ENCODE measurements at regions not wholly inside any gene's neighbourhood (a gene's known extent, or its start where the extent isn't known, plus 50 kb on each side); places are given as distances from the start of the nearest gene placed in this dataset.
"Not testable (repeated sequence)": the region's sequence is repeated elsewhere in the genome, so short reads cannot be mapped to it uniquely, and the experiment has no call there.

DNA sequence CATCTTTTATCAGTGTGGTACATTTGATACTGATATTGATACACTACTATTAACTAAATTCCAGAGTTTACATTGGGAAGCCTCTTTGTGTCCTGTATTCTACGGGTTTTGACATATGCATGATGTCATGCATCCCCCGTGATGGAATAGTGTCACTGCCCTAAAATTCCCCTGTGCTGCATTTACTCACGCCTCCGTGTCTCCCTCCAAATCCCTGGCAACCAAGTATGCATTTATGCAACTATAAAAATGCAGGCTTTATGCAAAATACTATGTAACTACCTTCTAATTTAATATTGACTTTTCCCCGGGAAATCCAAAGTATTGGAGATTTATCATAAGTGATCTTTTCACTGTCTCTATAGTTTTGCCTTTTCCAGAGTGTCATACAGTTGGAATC, 453.7 kb upstream of the RUNX1 start:
- Histone ChIP-seq H3K36me3 (no peaks in the 10 kb centered on the region), H3K4me3 (no peak overlapping the region), H3K27ac (no peak overlapping the region), H3K4me1 (peaks cover 12% of the 10 kb centered on the region), H3K27me3 (no peaks in the 10 kb centered on the region), H3K9me3 (no peaks in the 10 kb centered on the region)
- ATAC-seq, result no peak
- no peak for DNase-seq
- TF ChIP-seq, protein P1, sequence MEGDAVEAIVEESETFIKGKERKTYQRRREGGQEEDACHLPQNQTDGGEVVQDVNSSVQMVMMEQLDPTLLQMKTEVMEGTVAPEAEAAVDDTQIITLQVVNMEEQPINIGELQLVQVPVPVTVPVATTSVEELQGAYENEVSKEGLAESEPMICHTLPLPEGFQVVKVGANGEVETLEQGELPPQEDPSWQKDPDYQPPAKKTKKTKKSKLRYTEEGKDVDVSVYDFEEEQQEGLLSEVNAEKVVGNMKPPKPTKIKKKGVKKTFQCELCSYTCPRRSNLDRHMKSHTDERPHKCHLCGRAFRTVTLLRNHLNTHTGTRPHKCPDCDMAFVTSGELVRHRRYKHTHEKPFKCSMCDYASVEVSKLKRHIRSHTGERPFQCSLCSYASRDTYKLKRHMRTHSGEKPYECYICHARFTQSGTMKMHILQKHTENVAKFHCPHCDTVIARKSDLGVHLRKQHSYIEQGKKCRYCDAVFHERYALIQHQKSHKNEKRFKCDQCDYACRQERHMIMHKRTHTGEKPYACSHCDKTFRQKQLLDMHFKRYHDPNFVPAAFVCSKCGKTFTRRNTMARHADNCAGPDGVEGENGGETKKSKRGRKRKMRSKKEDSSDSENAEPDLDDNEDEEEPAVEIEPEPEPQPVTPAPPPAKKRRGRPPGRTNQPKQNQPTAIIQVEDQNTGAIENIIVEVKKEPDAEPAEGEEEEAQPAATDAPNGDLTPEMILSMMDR (IDR thresholded peaks at IDR 0.05), result no peak
- intact Hi-C loops (cut with DNase I), result no loop called here

DNA sequence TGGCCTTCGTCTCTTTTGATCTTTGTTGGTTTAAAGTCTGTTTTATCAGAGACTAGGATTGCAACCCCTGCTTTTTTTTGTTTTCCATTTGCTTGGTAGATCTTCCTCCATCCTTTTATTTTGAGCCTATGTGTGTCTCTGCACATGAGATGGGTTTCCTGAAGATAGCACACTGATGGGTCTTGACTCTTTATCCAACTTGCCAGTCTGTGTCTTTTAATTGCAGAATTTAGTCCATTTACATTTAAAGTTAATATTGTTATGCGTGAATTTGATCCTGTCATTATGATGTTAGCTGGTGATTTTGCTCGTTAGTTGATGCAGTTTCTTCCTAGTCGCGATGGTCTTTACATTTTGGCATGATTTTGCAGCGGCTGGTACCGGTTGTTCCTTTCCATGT, 448.4 kb upstream of the RUNX1 start:
- H3K9me3 ChIP-seq; H3K4me3 ChIP-seq; H3K4me1 ChIP-seq; DNase-seq; H3K36me3 ChIP-seq; H3K27ac ChIP-seq; H3K27me3 ChIP-seq; ATAC-seq; intact Hi-C loops (cut with DNase I): not testable (repeated sequence)

DNA sequence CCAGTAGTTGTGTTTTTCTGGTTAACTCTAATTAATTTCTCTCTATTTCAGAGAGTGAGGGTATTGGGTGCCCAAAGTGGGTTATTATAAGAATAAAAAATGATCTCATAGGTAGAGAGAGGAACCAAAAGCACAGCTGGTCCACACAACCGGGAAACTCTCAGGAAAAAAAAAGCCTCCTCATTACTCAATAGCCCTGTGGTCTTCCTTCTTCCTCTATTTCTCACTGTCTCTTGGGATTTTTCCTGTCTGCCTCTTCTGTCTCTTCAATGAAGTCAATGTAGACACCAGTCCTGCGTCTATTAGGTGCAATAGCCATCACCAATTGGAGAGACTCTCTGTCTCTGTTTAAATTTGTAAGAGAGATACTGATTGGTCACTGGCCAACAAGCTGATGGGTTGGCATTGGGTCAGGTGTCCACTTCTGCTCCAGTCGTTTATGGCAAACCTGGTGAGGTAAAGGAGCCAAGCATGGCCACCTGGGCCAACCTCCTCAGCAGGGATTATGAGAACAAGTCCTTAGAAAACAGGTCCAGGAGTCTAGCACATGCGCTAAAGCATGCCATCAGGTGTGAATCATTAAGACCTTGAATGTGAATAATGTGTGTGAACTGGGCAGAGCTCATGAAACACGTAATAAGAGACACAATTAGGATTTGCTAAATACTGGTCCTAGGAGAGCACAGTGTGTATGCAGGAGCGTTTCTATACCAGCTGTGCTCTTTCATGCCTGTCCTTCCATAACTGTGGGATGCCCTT, 443.0 kb upstream of the RUNX1 start:
- Histone ChIP-seq H3K27ac (no peak overlapping the region), H3K4me3 (no peak overlapping the region), H3K27me3 (no peaks in the 10 kb centered on the region), H3K4me1 (no peaks in the 10 kb centered on the region), H3K36me3 (no peaks in the 10 kb centered on the region), H3K9me3 (no peaks in the 10 kb centered on the region)
- TF ChIP-seq, protein P1 (IDR thresholded peaks at IDR 0.05), result no peak
- intact Hi-C loops (cut with DNase I), result no loop called here
- ATAC-seq (peak; percentile 61), DNase-seq (no peak)

DNA sequence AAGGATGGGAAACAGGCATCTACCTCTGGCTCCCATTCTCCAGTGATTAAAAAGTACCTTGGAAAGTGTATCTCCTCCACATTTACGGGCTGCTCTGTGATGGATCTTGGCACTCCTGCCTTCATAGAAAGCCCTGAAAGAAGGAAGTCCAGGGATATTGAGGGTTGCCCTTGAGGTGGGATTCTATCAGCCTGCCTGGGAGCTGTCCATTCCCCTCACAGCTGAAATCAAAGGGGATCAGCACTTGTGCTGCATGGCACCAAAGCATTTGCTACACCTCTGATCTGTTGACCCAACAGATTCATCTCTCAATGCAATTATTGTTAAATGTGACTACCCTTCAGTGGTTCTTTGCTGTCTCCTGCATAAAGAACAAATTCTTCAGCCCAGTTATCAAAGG, 442.0 kb upstream of the RUNX1 start:
- no peaks in the 10 kb centered on the region for H3K9me3 ChIP-seq
- no peaks in the 10 kb centered on the region for H3K27me3 ChIP-seq
- TF ChIP-seq, protein P1 (IDR thresholded peaks at IDR 0.05), result no peak
- no peaks in the 10 kb centered on the region for H3K36me3 ChIP-seq
- no peaks in the 10 kb centered on the region for H3K4me1 ChIP-seq
- H3K4me3 ChIP-seq, result no peak overlapping the region
- H3K27ac ChIP-seq, result no peak overlapping the region
- no peak for ATAC-seq
- no peak for DNase-seq
- intact Hi-C loops (cut with DNase I), result no loop called here

DNA sequence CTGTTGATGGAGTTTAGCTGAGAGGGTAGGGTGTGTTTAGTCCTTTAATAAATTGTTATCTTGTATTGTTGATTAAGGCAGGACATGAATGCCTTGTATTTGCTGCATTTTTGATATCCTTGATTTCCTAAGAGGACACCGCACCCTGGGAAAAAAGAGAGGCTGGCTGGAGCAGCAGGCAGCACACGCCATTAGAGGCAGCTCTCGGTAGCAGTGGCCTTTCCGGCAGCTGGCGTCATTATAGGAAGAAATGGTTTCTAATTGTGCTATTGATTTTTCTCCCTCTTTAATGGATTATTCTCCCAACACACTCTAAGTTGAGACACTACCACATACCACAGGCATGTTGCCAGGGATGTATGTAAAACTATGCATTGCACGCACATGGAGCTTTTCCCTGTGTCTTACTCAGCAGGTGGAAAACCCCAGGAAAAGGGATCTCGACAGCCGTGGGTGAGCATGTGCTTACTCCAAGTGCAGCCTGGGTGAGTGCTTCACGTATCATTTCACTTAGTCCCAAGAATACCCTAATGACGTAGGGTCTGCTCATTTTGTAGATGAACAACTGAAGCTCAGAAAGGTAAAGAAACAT, 440.4 kb upstream of the RUNX1 start:
- no peaks in the 10 kb centered on the region for H3K4me1 ChIP-seq
- intact Hi-C loops (cut with DNase I), result no loop called here
- TF ChIP-seq, protein P1 (IDR thresholded peaks at IDR 0.05), result no peak
- H3K4me3 ChIP-seq, result no peak overlapping the region
- DNase-seq (no peak), ATAC-seq (no peak)
- H3K36me3 ChIP-seq, result no peaks in the 10 kb centered on the region
- no peak overlapping the region for H3K27ac ChIP-seq
- no peaks in the 10 kb centered on the region for H3K27me3 ChIP-seq
- no peaks in the 10 kb centered on the region for H3K9me3 ChIP-seq

DNA sequence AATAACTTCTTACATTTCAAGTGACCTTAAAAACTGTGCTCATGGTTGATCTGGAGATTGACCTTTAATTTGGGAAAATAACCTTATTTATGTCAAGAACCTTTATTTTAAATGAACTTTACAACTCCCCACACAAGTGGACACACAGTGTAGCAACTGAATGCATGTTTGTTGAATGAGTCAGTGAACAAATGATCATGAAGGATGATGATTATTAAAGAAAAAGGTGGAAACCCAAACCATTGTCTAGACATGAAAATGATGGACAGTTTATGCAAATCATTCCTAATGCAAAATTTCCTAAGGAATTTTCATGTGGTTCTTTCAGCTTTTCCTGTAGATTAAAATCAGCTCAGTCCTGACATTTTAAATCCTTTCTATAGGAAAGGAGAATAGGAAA, 439.8 kb upstream of the RUNX1 start:
- Histone ChIP-seq H3K4me3 (no peak overlapping the region), H3K36me3 (no peaks in the 10 kb centered on the region), H3K4me1 (no peaks in the 10 kb centered on the region), H3K9me3 (no peaks in the 10 kb centered on the region), H3K27ac (no peak overlapping the region), H3K27me3 (no peaks in the 10 kb centered on the region)
- ATAC-seq, result no peak
- intact Hi-C loops (cut with DNase I), result no loop called here
- DNase-seq, result no peak
- TF ChIP-seq, protein P1 (IDR thresholded peaks at IDR 0.05), result no peak

All from upper lobe of right lung (tissue), 1 donor.